ENCODE measurements at regions not wholly inside any gene's neighbourhood (a gene's known extent, or its start where the extent isn't known, plus 50 kb on each side); places are given as distances from the start of the nearest gene placed in this dataset.
A peak's percentile ranks its signal among the peaks of the same experiment; 100 is the strongest.

- ChIA-PET POLR2A (no interaction called here), CTCF (interaction anchor here (0.6 to 2.1 kb wide), 6 partner anchors 11 to 1032 kb away, joined by 3 to 10 read pairs (median 3); no protein-coding TSS in a partner anchor)
- peak; percentile 86 for TF ChIP-seq CTCF (IDR thresholded peaks at IDR 0.05; ENCODE audit: low read depth, low read length)
- H3K9me3 ChIP-seq (ENCODE audit: control insufficient read depth, insufficient read depth, low read length): no peaks in the 10 kb centered on the region
- no peaks in the 10 kb centered on the region for H3K27me3 ChIP-seq (ENCODE audit: control insufficient read depth, insufficient read depth, low read length)
- no peak overlapping the region for H3K4me3 ChIP-seq (ENCODE audit: low read depth, low read length)
- DNase-seq (ENCODE audit: low read depth, low spot score): peak; percentile 29
- no peak overlapping the region for H3K27ac ChIP-seq (ENCODE audit: low read depth, low read length)
Observed at GRCh38 chr18:25896178-25896780, 194.1 kb downstream of the SS18 start.

- TF ChIP-seq CTCF (IDR thresholded peaks at IDR 0.05; ENCODE audit: low read depth, low read length): no peak
- Histone ChIP-seq H3K27me3 (ENCODE audit: control insufficient read depth, insufficient read depth, low read length) (no peaks in the 10 kb centered on the region), H3K9me3 (ENCODE audit: control insufficient read depth, insufficient read depth, low read length) (no peaks in the 10 kb centered on the region), H3K27ac (ENCODE audit: low read depth, low read length) (no peak overlapping the region), H3K4me3 (ENCODE audit: low read depth, low read length) (no peak overlapping the region)
- DNase-seq (ENCODE audit: low read depth, low spot score): no peak
- ChIA-PET POLR2A (no interaction called here), CTCF (interaction anchor here (0.6 to 2.1 kb wide), 6 partner anchors 15 to 1016 kb away, joined by 3 to 10 read pairs (median 4); no protein-coding TSS in a partner anchor)
Observed at GRCh38 chr18:25895518-25895917, 194.9 kb downstream of the SS18 start.

- DNase-seq (ENCODE audit: low read depth, low spot score): no peak
- TF ChIP-seq CTCF (IDR thresholded peaks at IDR 0.05; ENCODE audit: low read depth, low read length): no peak
- Histone ChIP-seq H3K4me3 (ENCODE audit: low read depth, low read length) (no peak overlapping the region), H3K9me3 (ENCODE audit: control insufficient read depth, insufficient read depth, low read length) (no peaks in the 10 kb centered on the region), H3K27me3 (ENCODE audit: control insufficient read depth, insufficient read depth, low read length) (no peaks in the 10 kb centered on the region), H3K27ac (ENCODE audit: low read depth, low read length) (no peak overlapping the region)
- CTCF ChIA-PET: interaction anchor here (0.7 kb wide), 1 partner anchor 542 kb away, joined by 3 read pairs; no protein-coding TSS in a partner anchor
- POLR2A ChIA-PET: no interaction called here
Observed at GRCh38 chr18:25886283-25886682, 204.1 kb downstream of the SS18 start.

GRCh38 chr18:25883091-25883490 is 207.3 kb downstream of the SS18 start:
- CTCF ChIA-PET: no interaction called here
- POLR2A ChIA-PET: no interaction called here

More at GRCh38 chr18:25883091-25883490, 207.3 kb downstream of the SS18 start:
- H3K27me3 ChIP-seq (ENCODE audit: control insufficient read depth, insufficient read depth, low read length): no peaks in the 10 kb centered on the region
- H3K4me3 ChIP-seq (ENCODE audit: low read depth, low read length): no peak overlapping the region
- no peak for TF ChIP-seq CTCF (IDR thresholded peaks at IDR 0.05; ENCODE audit: low read depth, low read length)
- no peak for DNase-seq (ENCODE audit: low read depth, low spot score)
- H3K9me3 ChIP-seq (ENCODE audit: control insufficient read depth, insufficient read depth, low read length): no peaks in the 10 kb centered on the region
- H3K27ac ChIP-seq (ENCODE audit: low read depth, low read length): no peak overlapping the region

All from AG04450 (cell line).